Esophagus squamous epithelium (tissue), 4 donors: ENCODE measurements at regions not wholly inside any gene's neighbourhood (a gene's known extent, or its start where the extent isn't known, plus 50 kb on each side); places are given as distances from the start of the nearest gene placed in this dataset.

Source experiments
- POLR2A ChIP-seq, 4 donors: fragments of 450-650 bp; IDR thresholded peaks; one replicate each; pipeline ENCODE4 v1.6.1; 2017; ENCODE audit warnings: antibody characterized with exemption in 4 of 4, mild to moderate bottlenecking in 4 of 4, moderate library complexity in 3 of 4
- TF ChIP-seq, protein P1 (sequence below), 6 experiments: fragments of 450-650 bp in 4 of 6; fragments of 200-600 bp in 2 of 6; sonication (generic) in 2 of 6; IDR thresholded peaks; one replicate each; pipeline ENCODE4 v1.5.1; 2016 to 2019; ENCODE audit warnings: antibody characterized with exemption in 6 of 6, mild to moderate bottlenecking in 4 of 6, moderate library complexity in 4 of 6

DNA sequence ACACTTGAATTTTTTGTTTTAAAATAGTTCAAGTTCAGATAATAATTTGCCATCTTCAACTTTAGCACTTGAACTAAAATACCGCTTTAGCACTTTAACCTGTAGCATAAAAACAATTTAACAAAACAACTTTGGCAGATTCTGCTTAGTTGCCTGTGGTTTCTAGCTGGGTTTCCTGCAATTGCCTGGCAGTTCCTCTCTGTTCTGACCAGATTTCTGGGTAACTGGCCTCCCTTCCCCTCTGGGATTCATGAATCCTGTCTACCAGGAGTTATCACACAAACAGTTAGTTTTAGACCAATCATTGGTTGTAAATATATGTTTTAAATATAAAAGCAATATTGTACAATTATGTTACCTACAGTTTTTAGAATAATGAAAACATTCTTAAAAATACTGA lies 89.8 kb upstream of the HDAC9 start:
- TF ChIP-seq, protein P1, sequence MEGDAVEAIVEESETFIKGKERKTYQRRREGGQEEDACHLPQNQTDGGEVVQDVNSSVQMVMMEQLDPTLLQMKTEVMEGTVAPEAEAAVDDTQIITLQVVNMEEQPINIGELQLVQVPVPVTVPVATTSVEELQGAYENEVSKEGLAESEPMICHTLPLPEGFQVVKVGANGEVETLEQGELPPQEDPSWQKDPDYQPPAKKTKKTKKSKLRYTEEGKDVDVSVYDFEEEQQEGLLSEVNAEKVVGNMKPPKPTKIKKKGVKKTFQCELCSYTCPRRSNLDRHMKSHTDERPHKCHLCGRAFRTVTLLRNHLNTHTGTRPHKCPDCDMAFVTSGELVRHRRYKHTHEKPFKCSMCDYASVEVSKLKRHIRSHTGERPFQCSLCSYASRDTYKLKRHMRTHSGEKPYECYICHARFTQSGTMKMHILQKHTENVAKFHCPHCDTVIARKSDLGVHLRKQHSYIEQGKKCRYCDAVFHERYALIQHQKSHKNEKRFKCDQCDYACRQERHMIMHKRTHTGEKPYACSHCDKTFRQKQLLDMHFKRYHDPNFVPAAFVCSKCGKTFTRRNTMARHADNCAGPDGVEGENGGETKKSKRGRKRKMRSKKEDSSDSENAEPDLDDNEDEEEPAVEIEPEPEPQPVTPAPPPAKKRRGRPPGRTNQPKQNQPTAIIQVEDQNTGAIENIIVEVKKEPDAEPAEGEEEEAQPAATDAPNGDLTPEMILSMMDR (IDR thresholded peaks at IDR 0.05): no peak
- TF ChIP-seq POLR2A (IDR thresholded peaks at IDR 0.05): no peak
